WERI-Rb-1 (cell line): ENCODE measurements at regions not wholly inside any gene's neighbourhood (a gene's known extent, or its start where the extent isn't known, plus 50 kb on each side); places are given as distances from the start of the nearest gene placed in this dataset.

Experiments
- DNase-seq: peaks from one replicate; pipeline ENCODE4 v3.0.0-alpha.2; 2020
- H3K27ac ChIP-seq: fragments of 250-450 bp; sonication (Bioruptor Pico); 2 replicates; pipeline ENCODE4 v1.5.1; 2020; ENCODE audit warnings: mild to moderate bottlenecking, moderate library complexity
- H3K27me3 ChIP-seq: fragments of 250-450 bp; sonication (Bioruptor Pico); 2 replicates; pipeline ENCODE4 v1.5.1; 2021; ENCODE audit warnings: mild to moderate bottlenecking, low read depth, moderate library complexity; ENCODE audit not compliant: insufficient read depth, severe bottlenecking
- H3K36me3 ChIP-seq: fragments of 250-450 bp; sonication (Bioruptor Pico); 2 replicates; pipeline ENCODE4 v1.5.1; 2020; ENCODE audit warnings: mild to moderate bottlenecking, moderate library complexity
- H3K4me3 ChIP-seq: 2 replicates; pipeline ENCODE4 v1.5.1; 2011; ENCODE audit warnings: low read depth, mild to moderate bottlenecking, control low read depth, low read length
- H3K9me3 ChIP-seq: fragments of 250-450 bp; sonication (Bioruptor Pico); 2 replicates; pipeline ENCODE4 v1.5.1; 2021; ENCODE audit warnings: mild to moderate bottlenecking, moderate library complexity; ENCODE audit not compliant: severe bottlenecking
- TF ChIP-seq, protein P1 (sequence below): IDR thresholded peaks from 2 replicates; pipeline ENCODE4 v1.5.1; 2011; ENCODE audit warnings: low read depth, mild to moderate bottlenecking, control low read depth, inconsistent platforms, low read length

DNA sequence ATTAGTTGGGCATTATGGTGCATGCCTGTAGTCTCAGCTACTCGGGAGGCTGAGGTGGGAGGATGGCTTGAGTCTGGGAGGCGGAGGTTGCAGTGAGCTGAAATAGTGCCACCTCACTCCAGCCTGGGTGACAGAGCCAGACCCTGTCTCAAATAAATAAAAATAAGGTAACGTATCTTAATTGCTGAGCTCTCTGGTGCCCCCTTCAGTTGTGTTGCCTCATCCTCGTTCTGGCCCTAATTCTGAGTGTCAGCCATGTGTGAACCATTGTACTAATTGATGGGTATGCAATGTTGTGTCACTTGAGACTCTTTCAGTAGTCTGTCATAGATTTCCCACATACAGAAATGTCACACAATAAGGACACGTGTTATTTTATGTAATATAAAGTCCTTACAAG, 363.1 kb upstream of the RBFOX1 start:
- DNase-seq, result no peak
- H3K27me3 ChIP-seq, result no peaks in the 10 kb centered on the region

DNA sequence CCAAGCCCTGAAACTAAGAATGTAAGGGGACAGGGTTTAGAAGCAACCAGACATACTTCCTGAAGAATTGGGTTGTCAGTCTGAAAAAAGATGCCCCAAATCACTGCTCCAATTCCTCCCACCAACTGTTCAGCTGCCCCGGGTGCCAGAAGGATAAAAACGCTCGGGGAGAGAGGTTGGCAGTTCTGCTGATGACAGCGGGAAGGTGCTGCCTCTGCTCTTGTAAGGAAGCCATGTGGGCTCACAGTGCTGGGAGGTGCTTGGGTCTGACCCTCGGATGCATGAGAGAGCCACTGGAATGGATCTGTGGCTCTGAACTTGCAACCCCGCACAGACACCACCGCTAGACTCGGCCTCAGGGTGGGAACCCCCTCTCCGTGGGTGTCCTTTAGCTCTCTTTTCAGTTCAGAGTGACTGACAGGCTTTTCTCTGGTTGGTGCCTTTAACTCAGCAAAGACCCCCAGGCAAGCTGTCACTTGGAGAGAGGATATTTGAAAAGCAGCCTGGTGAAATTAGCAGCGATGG, 364.8 kb upstream of the RBFOX1 start:
- H3K9me3 ChIP-seq, result no peaks in the 10 kb centered on the region
- no peaks in the 10 kb centered on the region for H3K36me3 ChIP-seq
- peak overlapping the region; percentile 13; the same call in 1 of the 2 replicates for H3K27ac ChIP-seq
- TF ChIP-seq, protein P1, sequence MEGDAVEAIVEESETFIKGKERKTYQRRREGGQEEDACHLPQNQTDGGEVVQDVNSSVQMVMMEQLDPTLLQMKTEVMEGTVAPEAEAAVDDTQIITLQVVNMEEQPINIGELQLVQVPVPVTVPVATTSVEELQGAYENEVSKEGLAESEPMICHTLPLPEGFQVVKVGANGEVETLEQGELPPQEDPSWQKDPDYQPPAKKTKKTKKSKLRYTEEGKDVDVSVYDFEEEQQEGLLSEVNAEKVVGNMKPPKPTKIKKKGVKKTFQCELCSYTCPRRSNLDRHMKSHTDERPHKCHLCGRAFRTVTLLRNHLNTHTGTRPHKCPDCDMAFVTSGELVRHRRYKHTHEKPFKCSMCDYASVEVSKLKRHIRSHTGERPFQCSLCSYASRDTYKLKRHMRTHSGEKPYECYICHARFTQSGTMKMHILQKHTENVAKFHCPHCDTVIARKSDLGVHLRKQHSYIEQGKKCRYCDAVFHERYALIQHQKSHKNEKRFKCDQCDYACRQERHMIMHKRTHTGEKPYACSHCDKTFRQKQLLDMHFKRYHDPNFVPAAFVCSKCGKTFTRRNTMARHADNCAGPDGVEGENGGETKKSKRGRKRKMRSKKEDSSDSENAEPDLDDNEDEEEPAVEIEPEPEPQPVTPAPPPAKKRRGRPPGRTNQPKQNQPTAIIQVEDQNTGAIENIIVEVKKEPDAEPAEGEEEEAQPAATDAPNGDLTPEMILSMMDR, result no peak
- peak; percentile 24 for DNase-seq
- H3K4me3 ChIP-seq, result peak overlapping the region; percentile 15
- no peaks in the 10 kb centered on the region for H3K27me3 ChIP-seq

More for the DNA sequence above, 363.1 kb upstream of the RBFOX1 start:
- H3K9me3 ChIP-seq, result no peaks in the 10 kb centered on the region
- H3K4me3 ChIP-seq, result no peak overlapping the region
- no peak overlapping the region for H3K27ac ChIP-seq
- H3K36me3 ChIP-seq, result no peaks in the 10 kb centered on the region
- TF ChIP-seq, protein P1, result peak; percentile 26; the same call in 1 of the 2 replicates

DNA sequence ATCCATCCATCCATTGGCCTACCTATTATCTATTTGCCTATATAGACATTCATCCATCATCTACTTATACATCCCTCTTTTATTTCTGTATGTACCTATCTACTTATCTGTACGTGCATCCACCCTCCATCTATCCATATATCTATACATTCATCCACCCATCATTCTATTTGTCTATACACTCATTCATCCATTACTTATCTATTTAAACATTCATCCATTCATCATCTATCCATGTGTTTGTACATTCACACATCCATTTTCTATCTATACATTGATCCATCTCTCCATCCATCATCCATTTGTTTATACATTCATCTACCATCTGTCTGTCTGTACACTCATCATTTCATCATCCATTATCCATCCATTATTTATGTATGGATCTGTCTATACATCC, 365.7 kb upstream of the RBFOX1 start:
- Histone ChIP-seq H3K36me3 (no peaks in the 10 kb centered on the region), H3K27me3 (no peaks in the 10 kb centered on the region), H3K4me3 (no peak overlapping the region), H3K27ac (no peak overlapping the region), H3K9me3 (no peaks in the 10 kb centered on the region)
- DNase-seq, result no peak
- TF ChIP-seq, protein P1, result no peak

DNA sequence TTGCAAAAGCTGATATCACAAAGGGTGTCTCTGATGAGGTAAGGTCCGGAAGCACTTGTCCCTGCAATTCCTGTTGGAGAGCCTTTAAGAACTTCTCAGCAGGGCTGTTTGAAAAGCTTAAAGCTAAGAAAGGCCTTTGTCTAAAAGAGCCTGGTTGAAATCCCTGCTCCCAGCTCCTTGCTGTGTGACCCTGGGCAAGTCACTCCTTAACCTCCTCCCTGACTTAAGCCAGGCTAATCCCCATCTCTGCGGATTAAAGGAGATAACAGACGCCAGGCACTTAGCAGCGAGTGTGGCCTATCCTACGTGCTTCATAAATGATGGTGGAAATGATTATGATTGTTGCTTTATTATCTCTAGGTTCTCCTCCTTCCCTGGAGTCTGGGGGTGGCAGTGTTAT, 368.0 kb upstream of the RBFOX1 start:
- peak overlapping the region; percentile 80 for H3K27ac ChIP-seq
- TF ChIP-seq, protein P1, result no peak
- no peaks in the 10 kb centered on the region for H3K36me3 ChIP-seq
- H3K4me3 ChIP-seq, result no peak overlapping the region
- H3K9me3 ChIP-seq, result no peaks in the 10 kb centered on the region
- DNase-seq, result peak; percentile 93
- no peaks in the 10 kb centered on the region for H3K27me3 ChIP-seq

DNA sequence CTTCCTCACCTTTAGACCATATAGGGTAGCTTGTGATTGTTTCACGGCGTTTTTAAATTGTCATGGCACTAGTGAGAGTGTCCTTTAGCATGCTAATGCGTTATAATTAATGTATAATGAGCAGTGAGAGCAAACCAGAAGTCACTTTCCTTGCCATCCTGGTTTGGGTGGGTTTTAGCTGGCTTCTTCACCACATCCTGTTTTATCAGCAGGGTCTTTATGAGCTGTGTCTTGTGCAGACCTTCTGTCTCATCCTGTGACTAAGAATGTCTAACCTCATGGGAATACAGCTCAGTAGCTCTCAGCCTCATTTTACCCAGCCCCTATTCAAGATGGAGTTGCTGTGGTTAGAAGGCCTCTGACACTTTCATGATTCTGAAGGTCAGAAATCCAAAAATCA, 370.9 kb upstream of the RBFOX1 start:
- Histone ChIP-seq H3K27me3 (no peaks in the 10 kb centered on the region), H3K9me3 (no peaks in the 10 kb centered on the region), H3K4me3 (no peak overlapping the region), H3K36me3 (no peaks in the 10 kb centered on the region), H3K27ac (no peak overlapping the region)
- TF ChIP-seq, protein P1, result no peak
- no peak for DNase-seq

DNA sequence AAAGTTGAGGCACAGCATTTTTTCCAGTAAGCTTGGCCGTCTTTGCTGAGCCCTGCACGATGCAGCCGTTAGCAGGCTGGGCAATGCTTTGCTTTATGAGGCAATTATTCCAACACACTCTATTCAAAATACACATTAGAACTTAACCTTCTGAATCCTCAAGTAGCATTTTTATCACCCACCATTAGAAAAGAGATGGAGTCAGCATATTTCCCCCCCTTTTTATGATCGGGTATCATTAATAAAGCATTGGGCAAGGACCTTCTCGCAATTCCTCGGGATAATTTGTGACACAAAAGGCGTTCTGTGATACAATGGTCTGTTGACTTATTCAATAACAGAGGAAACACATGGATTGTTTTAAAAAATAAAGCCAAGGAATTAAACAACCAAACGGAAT, 374.5 kb upstream of the RBFOX1 start:
- Histone ChIP-seq H3K27me3 (no peaks in the 10 kb centered on the region), H3K27ac (no peak overlapping the region; the same call in 1 of the 2 replicates), H3K9me3 (no peaks in the 10 kb centered on the region), H3K36me3 (no peaks in the 10 kb centered on the region), H3K4me3 (no peak overlapping the region)
- TF ChIP-seq, protein P1, result no peak
- no peak for DNase-seq
